Naive thymus-derived CD8-positive, alpha-beta T cell (primary cell): ENCODE measurements at regions not wholly inside any gene's neighbourhood (a gene's known extent, or its start where the extent isn't known, plus 50 kb on each side); places are given as distances from the start of the nearest gene placed in this dataset.

Source experiments
- ATAC-seq, 2 donors: fragments of 150-1000 bp; cut with Tn5 transposase in 1 of 2; sonication (Bioruptor Pico), chemical (Tn5 transposase) in 1 of 2; 1 replicate in 1 of 2; 2 replicates in 1 of 2; pipeline ENCODE4 v1.10.0; 2021; ENCODE audit warnings: mild to moderate bottlenecking in 2 of 2, moderate library complexity in 2 of 2
- POLR2A ChIA-PET: fragments of 350-600 bp; sonication (Branson Sonifier 250); formaldehyde crosslinking; loops from one replicate; lab custom pipeline; 2021; ENCODE audit warnings: antibody characterized with exemption; lab: Charles Lee
- DNase-seq, 10 donors: peaks; one replicate each; pipeline versions ENCODE4 v3.0.0 to v3.0.0-alpha.2; 2020 to 2022
- H3K27ac Mint-ChIP-seq, 10 donors: one replicate each; pipeline ENCODE4 v1.8.0; 2020 to 2022; ENCODE audit warnings: mild to moderate bottlenecking in 10 of 10, mixed read lengths in 10 of 10, moderate library complexity in 4 of 10, inconsistent platforms in 1 of 10
- H3K27me3 Mint-ChIP-seq, 5 donors: one replicate each; pipeline ENCODE4 v1.8.0; 2021 to 2022; ENCODE audit warnings: mixed read lengths in 5 of 5
- H3K36me3 Mint-ChIP-seq, 3 donors: one replicate each; pipeline ENCODE4 v1.8.0; 2020 to 2022; ENCODE audit warnings: mixed read lengths in 3 of 3, mild to moderate bottlenecking in 2 of 3, inconsistent platforms in 1 of 3
- H3K4me1 Mint-ChIP-seq, 4 donors: one replicate each; pipeline ENCODE4 v1.8.0; 2021 to 2022; ENCODE audit warnings: mixed read lengths in 4 of 4
- H3K4me3 Mint-ChIP-seq, 10 donors: one replicate each; pipeline ENCODE4 v1.8.0; 2020 to 2022; ENCODE audit warnings: mild to moderate bottlenecking in 10 of 10, mixed read lengths in 10 of 10, moderate library complexity in 6 of 10, inconsistent platforms in 1 of 10
- H3K9me3 Mint-ChIP-seq, 9 donors: one replicate each; pipeline ENCODE4 v1.8.0; 2020 to 2022; ENCODE audit warnings: mixed read lengths in 9 of 9, mild to moderate bottlenecking in 3 of 9, inconsistent platforms in 1 of 9, moderate library complexity in 1 of 9

DNA sequence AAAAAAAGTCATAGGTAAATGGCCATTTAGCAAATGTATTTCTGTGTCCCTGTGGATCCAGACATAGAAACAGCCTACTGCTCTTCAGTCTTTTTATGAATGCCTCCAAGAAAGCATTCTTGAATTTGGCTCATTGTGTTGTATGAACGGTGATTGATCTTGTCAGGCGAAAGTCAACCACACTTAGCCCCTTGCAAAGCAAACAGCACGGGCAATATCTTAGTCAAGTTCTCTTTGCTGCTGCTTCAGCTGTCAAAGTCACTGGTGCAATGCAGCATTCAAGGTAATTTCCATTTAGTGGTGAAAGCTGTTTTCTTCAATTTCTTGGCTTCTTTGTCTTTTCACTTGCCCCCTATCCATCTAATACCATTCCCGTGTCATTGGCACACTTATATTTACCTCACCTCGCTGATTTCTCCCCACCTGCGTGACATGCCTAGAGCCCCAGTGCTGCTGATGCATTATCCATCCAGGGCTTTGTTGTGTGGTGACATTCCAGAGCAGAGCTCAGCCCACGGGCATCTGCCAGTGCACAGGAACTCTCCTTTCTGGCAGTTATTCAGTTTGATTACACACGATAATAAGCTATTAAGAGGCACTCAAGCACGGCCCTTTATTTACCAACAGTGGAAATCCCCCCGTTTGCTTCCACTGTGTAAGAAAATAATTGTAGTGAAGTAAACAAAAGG lies 362.3 kb upstream of the NOVA1 start:
- H3K27me3 Mint-ChIP-seq, result no peaks in the 10 kb centered on the region
- peaks cover 4 to 56% (median 10%) of the 10 kb centered on the region in 9 donors for H3K9me3 Mint-ChIP-seq
- no peak overlapping the region for H3K27ac Mint-ChIP-seq
- no peaks in the 10 kb centered on the region for H3K36me3 Mint-ChIP-seq
- no peak for ATAC-seq
- H3K4me3 Mint-ChIP-seq, result no peak overlapping the region
- POLR2A ChIA-PET, result interaction anchor here (0.6 kb wide), 1 partner anchor 96 kb away, joined by 5 read pairs; no protein-coding TSS in a partner anchor
- no peaks in the 10 kb centered on the region for H3K4me1 Mint-ChIP-seq
- DNase-seq, result no peak

GRCh38 chr14:26963711-26964110 lies 365.9 kb upstream of the NOVA1 start:
- POLR2A ChIA-PET, result no interaction called here
- DNase-seq, result no peak
- H3K27ac Mint-ChIP-seq, result no peak overlapping the region
- no peaks in the 10 kb centered on the region for H3K36me3 Mint-ChIP-seq
- ATAC-seq, result no peak
- H3K9me3 Mint-ChIP-seq, result peaks cover 0 to 37% (median 8%) of the 10 kb centered on the region in 9 donors
- no peaks in the 10 kb centered on the region for H3K4me1 Mint-ChIP-seq
- no peak overlapping the region for H3K4me3 Mint-ChIP-seq
- no peaks in the 10 kb centered on the region for H3K27me3 Mint-ChIP-seq

DNA sequence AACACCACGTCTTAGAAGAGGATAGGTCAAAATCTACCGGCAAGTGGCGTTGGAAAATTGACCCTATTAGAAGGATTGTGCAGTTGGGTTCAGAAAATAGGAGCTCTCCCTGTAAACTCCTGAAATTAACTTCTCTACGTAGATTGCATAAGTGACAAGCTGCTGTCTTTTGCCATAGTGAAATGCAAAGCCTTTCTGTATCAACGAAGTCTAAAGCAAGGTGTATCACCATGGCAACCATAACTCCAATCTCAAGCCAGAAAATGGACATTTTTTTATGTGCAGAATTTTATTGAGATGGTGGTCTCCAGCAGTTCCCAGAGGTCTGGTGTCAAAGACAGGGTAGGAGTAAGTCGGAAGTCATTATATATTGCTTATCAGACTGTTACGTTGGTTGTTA lies 367.7 kb upstream of the NOVA1 start:
- DNase-seq, result no peak
- no peak for ATAC-seq
- POLR2A ChIA-PET, result no interaction called here
- Mint-ChIP-seq H3K27ac (no peak overlapping the region), H3K4me1 (no peaks in the 10 kb centered on the region), H3K27me3 (no peaks in the 10 kb centered on the region), H3K4me3 (no peak overlapping the region), H3K9me3 (peaks cover 0 to 33% (median 11%) of the 10 kb centered on the region in 9 donors), H3K36me3 (no peaks in the 10 kb centered on the region)

DNA sequence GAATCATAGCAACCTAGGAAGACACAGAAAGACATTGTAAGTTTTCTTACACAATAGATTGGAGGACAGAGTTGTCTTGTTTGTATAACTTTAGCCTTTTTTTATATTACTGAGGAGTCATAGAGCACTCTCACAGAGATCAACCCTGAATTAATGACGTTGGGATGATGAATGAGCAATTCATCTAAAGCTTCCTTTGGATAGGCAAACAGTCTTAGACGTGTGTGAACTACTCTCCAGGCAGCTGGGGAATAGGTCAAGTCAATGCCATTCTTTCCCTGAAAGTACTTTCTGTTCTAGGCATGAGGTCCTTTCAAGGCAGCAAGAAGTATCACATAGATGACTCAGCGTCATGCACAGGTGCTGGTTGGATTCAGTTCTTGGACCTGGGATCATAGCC lies 369.1 kb upstream of the NOVA1 start:
- Mint-ChIP-seq H3K4me3 (no peak overlapping the region), H3K27ac (no peak overlapping the region), H3K36me3 (no peaks in the 10 kb centered on the region), H3K4me1 (no peaks in the 10 kb centered on the region), H3K9me3 (peaks cover 0 to 21% (median 13%) of the 10 kb centered on the region in 9 donors), H3K27me3 (no peaks in the 10 kb centered on the region)
- DNase-seq (no peak), ATAC-seq (no peak)
- POLR2A ChIA-PET, result no interaction called here

- POLR2A ChIA-PET, result no interaction called here
- no peak overlapping the region for H3K4me3 Mint-ChIP-seq
These were observed 377.1 kb upstream of the NOVA1 start for GRCh38 chr14:26974965-26975364.

DNA sequence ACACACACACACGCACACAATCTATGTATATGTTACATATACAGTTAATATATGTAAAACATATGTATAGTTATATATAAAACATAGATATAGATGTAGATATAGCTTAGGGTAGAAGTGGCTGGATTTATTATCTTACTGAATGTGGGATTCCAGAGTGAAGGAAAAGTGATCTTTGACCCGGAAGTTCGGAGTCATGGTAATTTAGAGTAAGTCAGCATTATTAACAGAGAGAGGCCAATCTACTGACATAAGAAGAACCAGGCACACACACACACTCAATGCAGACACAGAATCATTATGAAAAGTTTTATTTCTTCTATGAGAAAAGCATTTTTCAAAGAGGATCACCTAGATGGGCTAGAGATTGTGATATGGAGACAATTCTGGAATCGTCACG lies 384.2 kb upstream of the NOVA1 start:
- Mint-ChIP-seq H3K4me3 (no peak overlapping the region), H3K36me3 (no peaks in the 10 kb centered on the region), H3K27ac (no peak overlapping the region), H3K9me3 (peaks cover 0 to 27% (median 7%) of the 10 kb centered on the region in 9 donors), H3K4me1 (no peaks in the 10 kb centered on the region), H3K27me3 (no peaks in the 10 kb centered on the region)
- POLR2A ChIA-PET, result no interaction called here
- ATAC-seq, result no peak
- DNase-seq, result no peak

More at GRCh38 chr14:26974965-26975364, 377.1 kb upstream of the NOVA1 start:
- H3K27me3 Mint-ChIP-seq, result no peaks in the 10 kb centered on the region
- no peaks in the 10 kb centered on the region for H3K36me3 Mint-ChIP-seq
- H3K4me1 Mint-ChIP-seq, result no peaks in the 10 kb centered on the region
- no peak overlapping the region for H3K27ac Mint-ChIP-seq
- DNase-seq (no peak), ATAC-seq (no peak)
- H3K9me3 Mint-ChIP-seq, result peaks cover 0 to 11% (median 3%) of the 10 kb centered on the region in 9 donors

GRCh38 chr14:26984311-26985177 lies 386.7 kb upstream of the NOVA1 start:
- H3K36me3 Mint-ChIP-seq, result no peaks in the 10 kb centered on the region
- no peak overlapping the region for H3K27ac Mint-ChIP-seq
- peaks cover 2 to 39% (median 10%) of the 10 kb centered on the region in 9 donors for H3K9me3 Mint-ChIP-seq
- H3K4me1 Mint-ChIP-seq, result no peaks in the 10 kb centered on the region
- peaks cover 0 to 1% (median 0%) of the 10 kb centered on the region in 5 donors for H3K27me3 Mint-ChIP-seq
- no peak overlapping the region for H3K4me3 Mint-ChIP-seq
- DNase-seq (no peak), ATAC-seq (no peak)
- POLR2A ChIA-PET, result no interaction called here

GRCh38 chr14:26987744-26988363 lies 390.0 kb upstream of the NOVA1 start:
- Mint-ChIP-seq H3K27me3 (peaks cover 0 to 1% (median 0%) of the 10 kb centered on the region in 5 donors), H3K4me3 (no peak overlapping the region), H3K9me3 (peaks cover 2 to 54% (median 15%) of the 10 kb centered on the region in 9 donors), H3K36me3 (no peaks in the 10 kb centered on the region), H3K27ac (no peak overlapping the region), H3K4me1 (no peaks in the 10 kb centered on the region)
- ATAC-seq, result no peak
- POLR2A ChIA-PET, result no interaction called here
- no peak for DNase-seq

GRCh38 chr14:26990946-26991345 lies 393.1 kb upstream of the NOVA1 start:
- Mint-ChIP-seq H3K27ac (no peak overlapping the region), H3K4me1 (no peaks in the 10 kb centered on the region), H3K4me3 (no peak overlapping the region), H3K27me3 (peaks cover 0 to 1% (median 0%) of the 10 kb centered on the region in 5 donors), H3K9me3 (peaks cover 2 to 37% (median 10%) of the 10 kb centered on the region in 9 donors), H3K36me3 (no peaks in the 10 kb centered on the region)
- no peak for ATAC-seq
- no peak for DNase-seq
- POLR2A ChIA-PET, result no interaction called here

DNA sequence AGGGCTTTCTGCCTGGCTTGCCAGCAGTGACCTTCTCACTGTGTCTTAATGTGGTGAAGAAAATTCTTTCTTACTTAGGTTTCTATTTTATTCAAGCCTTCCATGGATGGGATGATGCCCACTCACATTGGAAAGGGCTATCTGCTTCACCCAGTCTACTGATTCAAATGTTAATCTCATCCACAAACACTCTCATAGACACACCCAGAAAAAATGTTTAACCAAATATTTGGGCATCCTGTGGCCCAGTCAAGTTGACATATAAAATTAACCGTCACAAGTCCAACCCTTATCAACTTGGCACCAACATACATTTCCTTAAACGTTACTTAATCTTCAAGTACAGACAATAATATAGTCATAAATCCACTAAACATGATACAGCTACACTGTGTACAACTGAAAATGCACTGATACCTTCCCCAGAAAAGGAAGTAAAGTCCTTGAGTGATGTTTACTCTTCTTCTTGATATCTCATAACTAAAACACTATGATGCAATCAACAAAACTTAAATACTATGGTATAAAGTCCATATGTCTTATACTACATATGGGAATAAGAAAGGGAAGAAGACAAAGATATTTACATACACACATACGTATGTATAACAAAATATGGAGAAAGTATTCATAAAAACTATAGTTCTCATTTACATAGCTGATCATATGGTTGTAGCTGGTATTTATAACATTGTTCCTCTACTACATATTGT lies 394.7 kb upstream of the NOVA1 start:
- Mint-ChIP-seq H3K27ac (no peak overlapping the region), H3K9me3 (peaks cover 2 to 49% (median 11%) of the 10 kb centered on the region in 9 donors), H3K4me1 (no peaks in the 10 kb centered on the region), H3K36me3 (no peaks in the 10 kb centered on the region), H3K4me3 (no peak overlapping the region), H3K27me3 (peaks cover 0 to under 1% (median 0%) of the 10 kb centered on the region in 5 donors)
- ATAC-seq (no peak), DNase-seq (no peak)
- POLR2A ChIA-PET, result no interaction called here

DNA sequence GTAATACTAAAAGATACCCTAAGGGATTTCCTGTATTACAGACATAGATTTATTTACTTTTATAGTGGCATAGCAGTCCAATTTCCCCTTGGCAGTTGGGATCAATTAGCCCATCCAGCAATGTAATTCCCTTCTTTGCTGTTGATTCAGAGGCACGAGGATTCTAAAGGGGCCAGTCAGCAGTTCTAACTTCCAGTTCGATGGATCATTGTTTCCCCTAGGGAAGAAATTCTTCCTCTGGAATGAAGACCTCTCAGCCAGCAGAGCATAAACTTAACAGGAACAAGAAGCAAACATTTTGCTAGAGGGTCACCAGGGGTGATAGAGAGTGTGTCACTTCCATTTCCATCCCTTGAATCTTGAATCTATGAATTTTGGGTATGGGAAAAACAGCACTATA lies 395.7 kb upstream of the NOVA1 start:
- POLR2A ChIA-PET, result no interaction called here
- H3K4me3 Mint-ChIP-seq, result no peak overlapping the region
- H3K4me1 Mint-ChIP-seq, result no peaks in the 10 kb centered on the region

DNA sequence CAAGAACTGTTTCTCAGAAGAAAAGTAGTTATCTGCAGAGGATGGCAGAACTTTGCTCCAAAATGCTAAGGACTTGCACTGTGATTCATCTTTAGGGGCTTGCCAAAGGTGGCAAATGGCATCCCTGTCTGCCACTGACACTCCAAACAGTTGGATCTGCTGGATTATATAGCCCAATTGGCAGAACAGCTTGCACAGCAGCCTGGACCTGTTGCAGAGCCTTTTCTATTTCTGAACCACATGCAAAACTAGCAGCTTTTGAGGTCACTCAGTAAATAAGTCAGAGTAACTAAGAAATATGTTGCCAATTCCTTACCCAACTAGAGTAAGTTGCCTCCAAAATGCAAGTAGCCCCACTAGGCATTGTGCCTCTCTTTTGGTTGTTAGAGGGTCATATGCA lies 397.5 kb upstream of the NOVA1 start:
- Mint-ChIP-seq H3K36me3 (no peaks in the 10 kb centered on the region), H3K27me3 (no peaks in the 10 kb centered on the region), H3K9me3 (peaks cover 0 to 29% (median 12%) of the 10 kb centered on the region in 9 donors), H3K27ac (no peak overlapping the region), H3K4me1 (no peaks in the 10 kb centered on the region), H3K4me3 (no peak overlapping the region)
- POLR2A ChIA-PET, result no interaction called here
- DNase-seq (no peak), ATAC-seq (no peak)

More for the DNA sequence above, 395.7 kb upstream of the NOVA1 start:
- Mint-ChIP-seq H3K36me3 (no peaks in the 10 kb centered on the region), H3K27ac (no peak overlapping the region), H3K27me3 (no peaks in the 10 kb centered on the region), H3K9me3 (peaks cover 0 to 39% (median 13%) of the 10 kb centered on the region in 9 donors)
- no peak for ATAC-seq
- no peak for DNase-seq
